K562 (cell line): ENCODE measurements at regions not wholly inside any gene's neighbourhood (a gene's known extent, or its start where the extent isn't known, plus 50 kb on each side); places are given as distances from the start of the nearest gene placed in this dataset.

Source experiments
- ATAC-seq: fragments of 200-7000 bp; cut with Tn5 transposase; 3 replicates; pipeline ENCODE4 v1.9.1; 2020; ENCODE audit warnings: moderate library complexity
- BruUV-seq: library from RNA; stranded (reverse); fragments of 400-500 nt; replicated peaks from 2 replicates; lab custom pipeline; 2021; lab: Mats Ljungman, UMichigan
- CTCF ChIA-PET: fragments of 300-600 bp; formaldehyde crosslinking; extraction: SDS; loops from one replicate; lab custom pipeline; 2021; ENCODE audit warnings: low intra/inter-chr PET ratio; lab: Yijun Ruan, JAX
- POLR2A ChIA-PET: fragments of 300-600, 350-650 bp; sonication (Branson Sonifier 250); formaldehyde crosslinking; extraction: SDS; loops from one replicate; lab custom pipeline; 2021; ENCODE audit warnings: antibody characterized with exemption, inconsistent platforms; lab: Yijun Ruan, JAX
- DNase-seq, 4 experiments: peaks; one replicate each; pipeline versions ENCODE4 v3.0.0 to v3.0.0-alpha.2; 2011 to 2018; ENCODE audit warnings: low spot score in 3 of 4, mixed read lengths in 3 of 4; ENCODE audit errors: extremely low read depth in 1 of 4
- FAIRE-seq: peaks from 2 replicates; lab custom pipeline; 2011; peaks lifted over from hg19 to GRCh38; lab: Jason Lieb, UNC
- H2AFZ ChIP-seq: 2 replicates; pipeline ENCODE4 v1.6.0; 2011; ENCODE audit warnings: low read depth, low read length, control low read depth, inconsistent platforms
- H3K27ac ChIP-seq: fragments of 200-600 bp; 3 replicates; pipeline ENCODE4 v1.8.0; 2011; ENCODE audit warnings: low read depth, mild to moderate bottlenecking, control low read depth, inconsistent platforms, low read length, moderate library complexity, mixed read lengths; ENCODE audit errors: extremely low read depth
- H3K27me3 ChIP-seq, 2 experiments: fragments of 300-600 bp in 1 of 2; 2 replicates in 1 of 2; 3 replicates in 1 of 2; pipeline versions ENCODE4 v1.6.0 to v1.8.0; 2011; ENCODE audit warnings: inconsistent platforms in 2 of 2, low read length in 2 of 2, mild to moderate bottlenecking in 1 of 2, mixed read lengths in 1 of 2, moderate library complexity in 1 of 2; ENCODE audit not compliant: control insufficient read depth in 2 of 2, insufficient read depth in 2 of 2
- H3K36me3 ChIP-seq: fragments of 300-600 bp; 3 replicates; pipeline ENCODE4 v1.8.0; 2011; ENCODE audit warnings: mild to moderate bottlenecking, low read length, inconsistent platforms; ENCODE audit not compliant: control insufficient read depth, insufficient read depth
- H3K4me1 ChIP-seq, 2 experiments: fragments of 200-600 bp in 1 of 2; replicated peaks in 1 of 2; 2 replicates in 1 of 2; 3 replicates in 1 of 2; pipeline versions ENCODE4 v1.5.1 to v1.8.0; 2011; ENCODE audit warnings: inconsistent platforms in 2 of 2, low read length in 2 of 2, mild to moderate bottlenecking in 1 of 2, mixed read lengths in 1 of 2, moderate library complexity in 1 of 2; ENCODE audit not compliant: control insufficient read depth in 2 of 2, insufficient read depth in 2 of 2
- H3K4me2 ChIP-seq: 2 replicates; pipeline ENCODE4 v1.6.1; 2011; ENCODE audit warnings: low read length, control low read depth, inconsistent platforms, mixed read lengths; ENCODE audit not compliant: insufficient read depth
- H3K4me3 ChIP-seq: fragments of 200-600 bp; sonication (generic), shearing (Covaris generic); 2 replicates; pipeline ENCODE4 v1.5.1; 2016; ENCODE audit warnings: control low read depth, inconsistent platforms
- H3K79me2 ChIP-seq: fragments of 200-600 bp; 3 replicates; pipeline ENCODE4 v1.8.0; 2011; ENCODE audit warnings: low read length, inconsistent platforms; ENCODE audit not compliant: control insufficient read depth, insufficient read depth
- H3K9ac ChIP-seq, 2 experiments: 2 replicates each; pipeline versions ENCODE4 v1.6.0 to v1.6.1; 2011; ENCODE audit warnings: low read depth in 2 of 2, low read length in 2 of 2, control low read depth in 1 of 2, inconsistent platforms in 1 of 2, mild to moderate bottlenecking in 1 of 2, mixed read lengths in 1 of 2; ENCODE audit not compliant: insufficient read depth in 1 of 2
- H3K9me1 ChIP-seq: one replicate; pipeline ENCODE4 v1.6.0; 2011; ENCODE audit warnings: inconsistent platforms, mild to moderate bottlenecking, low read length, moderate library complexity; ENCODE audit not compliant: control insufficient read depth, insufficient read depth
- H3K9me3 ChIP-seq: replicated peaks from 2 replicates; pipeline ENCODE4 v1.5.1; 2011; ENCODE audit warnings: low read depth, low read length, inconsistent platforms; ENCODE audit not compliant: control insufficient read depth, insufficient read depth
- H4K20me1 ChIP-seq: replicated peaks from 2 replicates; pipeline ENCODE4 v1.6.1; 2011; ENCODE audit warnings: low read length, inconsistent platforms, mixed read lengths; ENCODE audit not compliant: control insufficient read depth, insufficient read depth
- MYNN ChIP-seq, 2 experiments: sonication (generic); formaldehyde crosslinking in 1 of 2; IDR thresholded peaks; 2 replicates each; pipeline versions ENCODE4 v1.5.0 to v1.6.1; 2016 to 2020; ENCODE audit warnings: antibody characterized with exemption in 1 of 2, missing genetic modification reagents in 1 of 2
- NCOA4 ChIP-seq: fragments of 450-650 bp; IDR thresholded peaks from 2 replicates; pipeline ENCODE4 v1.6.1; 2018; ENCODE audit warnings: mild to moderate bottlenecking; ENCODE audit not compliant: partially characterized antibody
- RBFOX2 ChIP-seq: fragments of 200-400 bp; formaldehyde crosslinking; IDR thresholded peaks from 2 replicates; pipeline ENCODE4 v1.6.1; 2017; ENCODE audit warnings: low read depth, mild to moderate bottlenecking, low read length, moderate library complexity
- SAP30 ChIP-seq: fragments of 200-600 bp; sonication (generic); IDR thresholded peaks from 2 replicates; pipeline ENCODE4 v1.6.1; 2012; ENCODE audit warnings: borderline replicate concordance, low read depth, mild to moderate bottlenecking, moderate library complexity, low read length, control low read depth, inconsistent platforms; ENCODE audit not compliant: insufficient read depth, poor library complexity, severe bottlenecking
- THRAP3 ChIP-seq: fragments of 450-650 bp; IDR thresholded peaks from 2 replicates; pipeline ENCODE4 v1.6.1; 2016; ENCODE audit warnings: mild to moderate bottlenecking, inconsistent platforms, borderline replicate concordance
- ZNF197 ChIP-seq: fragments of 200-800 bp; sonication (Bioruptor generic); IDR thresholded peaks from 2 replicates; pipeline ENCODE4 v1.6.1; 2016; ENCODE audit warnings: low read depth, missing genetic modification characterization, missing compliant biosample characterization
- ZNF347 ChIP-seq: fragments of 450-650 bp; formaldehyde crosslinking; IDR thresholded peaks from 2 replicates; pipeline ENCODE4 v1.4.0; 2020; ENCODE audit warnings: low read depth, mild to moderate bottlenecking, moderate library complexity
- ZNF436 ChIP-seq: fragments of 250-450, 450-650 bp; sonication (Bioruptor Pico); formaldehyde crosslinking; IDR thresholded peaks from 2 replicates; pipeline ENCODE4 v1.7.0; 2020; ENCODE audit warnings: mild to moderate bottlenecking
- WGBS: fragments of 100-300 bp; shearing (Covaris generic); methylation state at CpG from one replicate; pipeline ENCODE4 v1.1.6; 2016; ENCODE audit warnings: low coverage, mixed read lengths; ENCODE audit not compliant: insufficient coverage; ENCODE audit errors: missing lambda C conversion rate; 5-methylcytosine and 5-hydroxymethylcytosine counted together
- in situ Hi-C: fragments of 300-500 bp; cut with MboI; formaldehyde crosslinking; loops from 4 replicates; pipeline ENCODE4 v1.15.0; 2018; ENCODE audit warnings: inconsistent platforms, mixed read lengths
- intact Hi-C: fragments of 100-400 bp; cut with micrococcal nuclease; formaldehyde crosslinking; loops from 2 replicates; pipeline ENCODE4 v1.14.2; 2022
- TF ChIP-seq, protein P1 (sequence below): sonication (generic); formaldehyde crosslinking; IDR thresholded peaks from 2 replicates; pipeline ENCODE4 v1.8.0; 2023; ENCODE audit warnings: mild to moderate bottlenecking, missing genetic modification reagents

DNA sequence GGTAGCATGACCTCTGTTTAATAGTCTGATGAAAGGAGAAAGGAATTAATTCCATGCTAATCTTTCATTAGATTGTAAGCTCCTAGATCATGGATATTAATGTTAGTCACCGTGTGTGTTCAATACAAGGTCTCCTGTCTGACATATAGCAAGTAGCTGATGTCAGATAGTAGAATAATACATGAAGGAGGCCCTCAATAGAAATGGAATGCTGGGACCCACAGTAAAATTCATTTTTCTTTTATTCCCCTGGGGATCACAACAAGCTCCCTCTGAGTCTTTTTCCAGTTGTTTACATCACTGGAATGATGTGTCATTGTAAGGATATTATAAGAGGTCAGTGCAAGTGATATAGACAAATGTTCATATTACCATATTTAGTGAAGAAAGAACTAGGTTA is 240.3 kb upstream of the TRPC7 start:
- Histone ChIP-seq H3K27me3 (no peaks in the 10 kb centered on the region), H4K20me1 (no peaks in the 10 kb centered on the region), H3K9ac (no peak overlapping the region), H3K4me2 (no peak overlapping the region), H3K9me3 (no peaks in the 10 kb centered on the region), H3K9me1 (no peaks in the 10 kb centered on the region), H3K79me2 (no peaks in the 10 kb centered on the region), H3K27ac (no peak overlapping the region), H3K4me3 (no peak overlapping the region), H2AFZ (no peak overlapping the region), H3K4me1 (no peaks in the 10 kb centered on the region), H3K36me3 (no peaks in the 10 kb centered on the region)
- DNase-seq = no peak
- WGBS = 0% methylated on average over 1 of the region's 1 CpG
- no TSS peak for BruUV-seq
- CTCF ChIA-PET = no interaction called here
- no peak for TF ChIP-seq NCOA4
- TF ChIP-seq ZNF197 (CRISPR knock-in tag) = no peak
- TF ChIP-seq, protein P1, sequence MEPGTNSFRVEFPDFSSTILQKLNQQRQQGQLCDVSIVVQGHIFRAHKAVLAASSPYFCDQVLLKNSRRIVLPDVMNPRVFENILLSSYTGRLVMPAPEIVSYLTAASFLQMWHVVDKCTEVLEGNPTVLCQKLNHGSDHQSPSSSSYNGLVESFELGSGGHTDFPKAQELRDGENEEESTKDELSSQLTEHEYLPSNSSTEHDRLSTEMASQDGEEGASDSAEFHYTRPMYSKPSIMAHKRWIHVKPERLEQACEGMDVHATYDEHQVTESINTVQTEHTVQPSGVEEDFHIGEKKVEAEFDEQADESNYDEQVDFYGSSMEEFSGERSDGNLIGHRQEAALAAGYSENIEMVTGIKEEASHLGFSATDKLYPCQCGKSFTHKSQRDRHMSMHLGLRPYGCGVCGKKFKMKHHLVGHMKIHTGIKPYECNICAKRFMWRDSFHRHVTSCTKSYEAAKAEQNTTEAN = no peak
- no peak for TF ChIP-seq THRAP3
- TF ChIP-seq SAP30 = no peak
- TF ChIP-seq ZNF347 (CRISPR knock-in tag) = no peak
- TF ChIP-seq ZNF436 (CRISPR knock-in tag) = no peak
- no peak for TF ChIP-seq RBFOX2
- TF ChIP-seq MYNN (IDR thresholded peaks at IDR 0.05) = no peak
- TF ChIP-seq MYNN (CRISPR knock-in tag; IDR thresholded peaks at IDR 0.05) = no peak
- POLR2A ChIA-PET = no interaction called here
- in situ Hi-C loops = no loop called here
- FAIRE-seq = no peak
- intact Hi-C loops = no loop called here
- ATAC-seq = no peak
